Esophagus muscularis mucosa (tissue), 4 donors: ENCODE measurements at regions not wholly inside any gene's neighbourhood (a gene's known extent, or its start where the extent isn't known, plus 50 kb on each side); places are given as distances from the start of the nearest gene placed in this dataset.

Experiments used
- DNase-seq: peaks from one replicate; pipeline ENCODE4 v3.0.0-alpha.2; 2017; ENCODE audit errors: extremely low spot score
- H3K27ac ChIP-seq, 4 donors: fragments of 200-600 bp; sonication (generic); replicated peaks in 1 of 4; 1 replicate in 3 of 4; 2 replicates in 1 of 4; pipeline ENCODE4 v1.5.1; 2016 to 2019; ENCODE audit warnings: mild to moderate bottlenecking in 1 of 4
- H3K27me3 ChIP-seq, 4 donors: fragments of 200-600 bp; sonication (generic); one replicate each; pipeline versions ENCODE4 v1.5.1 to v1.6.0; 2016 to 2019
- H3K36me3 ChIP-seq, 4 donors: fragments of 200-600 bp; sonication (generic); one replicate each; pipeline ENCODE4 v1.5.1; 2016 to 2019
- H3K4me1 ChIP-seq, 4 donors: fragments of 200-600 bp; sonication (generic); one replicate each; pipeline ENCODE4 v1.5.1; 2016 to 2019
- H3K4me3 ChIP-seq, 4 donors: fragments of 200-600 bp; sonication (generic); 1 replicate in 2 of 4; 2 replicates in 2 of 4; pipeline ENCODE4 v1.5.1; 2016 to 2019; ENCODE audit warnings: mild to moderate bottlenecking in 4 of 4, moderate library complexity in 1 of 4
- H3K9me3 ChIP-seq, 4 donors: fragments of 200-600 bp; sonication (generic); 1 replicate in 3 of 4; 2 replicates in 1 of 4; pipeline ENCODE4 v1.5.1; 2016 to 2019
- EP300 ChIP-seq: sonication (generic); formaldehyde crosslinking; IDR thresholded peaks from one replicate; pipeline ENCODE4 v1.6.1; 2017; ENCODE audit warnings: antibody characterized with exemption
- POLR2A ChIP-seq: fragments of 450-650 bp; IDR thresholded peaks from one replicate; pipeline ENCODE4 v1.6.1; 2017; ENCODE audit warnings: antibody characterized with exemption, moderate library complexity, mild to moderate bottlenecking, low read depth
- POLR2AphosphoS5 ChIP-seq, 2 donors: sonication (generic); formaldehyde crosslinking; IDR thresholded peaks; one replicate each; pipeline ENCODE4 v1.6.1; 2017; ENCODE audit warnings: antibody characterized with exemption in 2 of 2
- WGBS: methylation state at CpG from one replicate; pipeline ENCODE4 v1.1.5; 2018; 5-methylcytosine and 5-hydroxymethylcytosine counted together
- intact Hi-C: fragments of 100-400 bp; cut with DNase I; formaldehyde crosslinking; loops from one replicate; pipeline ENCODE4 v1.15.1; 2023
- TF ChIP-seq, protein P1 (sequence below), 3 experiments: fragments of 200-600 bp in 2 of 3; fragments of 450-650 bp in 1 of 3; sonication (generic) in 2 of 3; IDR thresholded peaks; one replicate each; pipeline ENCODE4 v1.5.1; 2017 to 2019; ENCODE audit warnings: antibody characterized with exemption in 3 of 3, mild to moderate bottlenecking in 2 of 3, moderate library complexity in 1 of 3

DNA sequence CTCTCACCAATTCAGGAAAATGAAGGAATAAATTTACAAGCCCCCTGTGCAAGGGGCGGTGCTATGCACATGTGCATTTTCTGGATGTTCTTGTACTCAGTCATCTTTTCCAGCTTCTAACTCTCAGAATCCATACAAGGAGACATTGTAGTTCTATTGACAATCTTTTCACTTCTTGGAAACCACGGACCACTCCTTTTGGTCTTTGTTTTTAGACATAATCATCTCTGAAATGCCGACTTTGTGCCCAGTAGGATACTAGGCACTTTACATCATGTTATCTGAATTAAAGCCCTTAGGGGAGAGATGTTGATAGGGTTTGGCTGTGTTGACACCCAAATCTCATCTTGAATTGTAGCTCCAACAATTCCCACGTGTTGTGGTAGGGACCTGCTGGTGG is 322.6 kb upstream of the WWC1 start:
- peaks cover 0 to 9% (median 4%) of the 10 kb centered on the region in 4 donors for H3K4me1 ChIP-seq
- intact Hi-C loops: no loop called here
- no peaks in the 10 kb centered on the region for H3K9me3 ChIP-seq
- no peaks in the 10 kb centered on the region for H3K36me3 ChIP-seq
- 78% methylated on average over 4 of the region's 4 CpGs for WGBS
- H3K4me3 ChIP-seq: no peak overlapping the region
- H3K27ac ChIP-seq: no peak overlapping the region
- TF ChIP-seq EP300 (no peak), POLR2A (no peak), POLR2AphosphoS5 (IDR thresholded peaks at IDR 0.05) (no peak)
- TF ChIP-seq, protein P1, sequence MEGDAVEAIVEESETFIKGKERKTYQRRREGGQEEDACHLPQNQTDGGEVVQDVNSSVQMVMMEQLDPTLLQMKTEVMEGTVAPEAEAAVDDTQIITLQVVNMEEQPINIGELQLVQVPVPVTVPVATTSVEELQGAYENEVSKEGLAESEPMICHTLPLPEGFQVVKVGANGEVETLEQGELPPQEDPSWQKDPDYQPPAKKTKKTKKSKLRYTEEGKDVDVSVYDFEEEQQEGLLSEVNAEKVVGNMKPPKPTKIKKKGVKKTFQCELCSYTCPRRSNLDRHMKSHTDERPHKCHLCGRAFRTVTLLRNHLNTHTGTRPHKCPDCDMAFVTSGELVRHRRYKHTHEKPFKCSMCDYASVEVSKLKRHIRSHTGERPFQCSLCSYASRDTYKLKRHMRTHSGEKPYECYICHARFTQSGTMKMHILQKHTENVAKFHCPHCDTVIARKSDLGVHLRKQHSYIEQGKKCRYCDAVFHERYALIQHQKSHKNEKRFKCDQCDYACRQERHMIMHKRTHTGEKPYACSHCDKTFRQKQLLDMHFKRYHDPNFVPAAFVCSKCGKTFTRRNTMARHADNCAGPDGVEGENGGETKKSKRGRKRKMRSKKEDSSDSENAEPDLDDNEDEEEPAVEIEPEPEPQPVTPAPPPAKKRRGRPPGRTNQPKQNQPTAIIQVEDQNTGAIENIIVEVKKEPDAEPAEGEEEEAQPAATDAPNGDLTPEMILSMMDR (IDR thresholded peaks at IDR 0.05): no peak
- no peak for DNase-seq
- H3K27me3 ChIP-seq: no peaks in the 10 kb centered on the region

DNA sequence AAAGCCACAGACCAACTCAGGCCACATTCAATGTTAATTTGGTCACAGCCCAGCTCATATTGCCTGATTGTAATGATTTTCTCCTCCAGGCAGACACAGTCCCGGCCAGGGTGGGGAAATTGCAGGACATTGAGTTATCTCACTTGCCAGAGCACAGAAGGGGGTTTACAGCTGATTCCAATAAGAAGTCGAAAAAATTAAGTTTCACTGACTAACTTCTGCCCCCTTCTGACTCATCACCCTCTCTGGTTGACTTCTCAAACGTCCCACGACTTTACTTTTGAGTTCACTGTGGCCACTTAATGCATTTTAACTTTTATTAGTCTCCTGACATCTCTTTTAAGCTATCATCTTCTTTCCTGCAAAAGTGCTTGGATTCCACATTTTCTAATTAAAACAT is 321.4 kb upstream of the WWC1 start:
- no peaks in the 10 kb centered on the region for H3K27me3 ChIP-seq
- no peak overlapping the region for H3K27ac ChIP-seq
- H3K4me1 ChIP-seq: peaks cover 0 to 9% (median 2%) of the 10 kb centered on the region in 4 donors
- no peaks in the 10 kb centered on the region for H3K9me3 ChIP-seq
- intact Hi-C loops: no loop called here
- H3K4me3 ChIP-seq: no peak overlapping the region
- no peaks in the 10 kb centered on the region for H3K36me3 ChIP-seq
- TF ChIP-seq POLR2A (no peak), EP300 (no peak)
- WGBS: 68% methylated on average over 4 of the region's 4 CpGs
- DNase-seq: no peak

DNA sequence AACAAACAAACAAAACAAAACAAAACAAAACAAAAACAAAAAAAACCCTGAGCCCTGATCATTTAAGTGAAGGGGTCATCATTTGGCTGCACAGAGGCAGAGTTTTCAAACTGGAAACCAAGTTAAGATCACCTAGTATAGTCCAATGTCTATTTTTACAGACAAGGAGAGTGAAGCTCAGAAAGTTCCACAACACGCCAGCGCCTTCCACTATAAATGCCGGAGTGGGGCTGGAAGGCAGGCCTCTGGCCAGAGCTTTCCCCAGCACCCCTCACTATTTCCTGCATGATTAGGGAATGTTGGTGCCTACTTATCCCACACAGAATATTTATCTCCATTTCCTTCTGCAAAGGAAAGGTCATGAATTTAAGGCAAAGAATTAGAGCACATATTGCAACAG is 319.7 kb upstream of the WWC1 start:
- Histone ChIP-seq H3K9me3 (no peaks in the 10 kb centered on the region), H3K36me3 (no peaks in the 10 kb centered on the region), H3K27me3 (no peaks in the 10 kb centered on the region), H3K27ac (no peak overlapping the region), H3K4me3 (no peak overlapping the region), H3K4me1 (peaks cover 0 to 9% (median 2%) of the 10 kb centered on the region in 4 donors)
- DNase-seq: no peak
- TF ChIP-seq POLR2A (no peak), POLR2AphosphoS5 (IDR thresholded peaks at IDR 0.05) (no peak), EP300 (no peak)
- TF ChIP-seq, protein P1 (IDR thresholded peaks at IDR 0.05): no peak
- intact Hi-C loops: no loop called here
- 89% methylated on average over 3 of the region's 3 CpGs for WGBS

DNA sequence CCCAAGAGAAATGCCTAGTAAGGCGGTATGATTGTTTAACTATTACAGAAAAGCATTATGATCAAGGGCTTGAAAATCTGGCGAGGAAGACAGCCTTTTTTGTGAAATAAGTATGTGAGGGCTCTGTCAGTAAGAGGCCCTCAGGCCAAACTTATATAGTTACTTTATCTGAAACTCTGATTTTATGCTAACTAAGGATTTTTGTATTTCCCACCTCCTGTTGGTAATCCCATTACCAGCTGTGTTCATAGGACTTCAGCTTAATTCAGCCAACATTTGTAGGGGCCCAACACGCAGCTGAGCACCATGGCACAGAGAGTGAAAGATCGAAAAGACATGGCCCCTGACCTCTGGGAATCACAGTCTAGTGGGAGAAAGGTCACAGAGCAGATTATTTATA is 318.3 kb upstream of the WWC1 start:
- no peak for DNase-seq
- Histone ChIP-seq H3K27me3 (no peaks in the 10 kb centered on the region), H3K27ac (no peak overlapping the region), H3K36me3 (no peaks in the 10 kb centered on the region), H3K4me1 (no peaks in the 10 kb centered on the region), H3K4me3 (no peak overlapping the region), H3K9me3 (no peaks in the 10 kb centered on the region)
- 91% methylated on average over 4 of the region's 4 CpGs for WGBS
- intact Hi-C loops: no loop called here
- TF ChIP-seq POLR2AphosphoS5 (IDR thresholded peaks at IDR 0.05) (no peak), POLR2A (no peak), EP300 (no peak)
- TF ChIP-seq, protein P1 (IDR thresholded peaks at IDR 0.05): no peak

DNA sequence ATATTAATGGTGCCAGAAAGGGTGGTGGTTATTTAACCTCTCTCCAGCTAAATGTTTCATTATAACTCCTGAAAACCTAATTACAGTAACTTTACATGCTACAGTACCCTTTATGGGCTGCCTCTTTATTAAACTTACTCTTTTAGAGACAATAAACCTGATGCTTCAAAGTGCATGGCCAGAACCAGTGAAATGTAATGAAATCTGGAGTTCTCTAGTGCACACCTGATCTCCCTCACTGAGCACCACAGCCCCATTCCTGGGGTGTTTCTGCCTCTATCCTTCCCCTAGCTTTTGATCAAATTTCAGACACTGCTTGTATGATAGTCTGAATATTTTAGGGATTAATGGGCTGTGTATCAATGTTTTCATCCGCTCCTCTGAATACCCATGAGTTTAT is 306.5 kb upstream of the WWC1 start:
- WGBS: 95% methylated on average over 1 of the region's 1 CpG
- intact Hi-C loops: no loop called here
- Histone ChIP-seq H3K36me3 (no peaks in the 10 kb centered on the region), H3K4me3 (no peak overlapping the region), H3K9me3 (no peaks in the 10 kb centered on the region), H3K27me3 (no peaks in the 10 kb centered on the region), H3K27ac (no peak overlapping the region), H3K4me1 (peaks cover 0 to 3% (median 0%) of the 10 kb centered on the region in 4 donors)
- DNase-seq: no peak
- no peak for TF ChIP-seq POLR2AphosphoS5 (IDR thresholded peaks at IDR 0.05)
- TF ChIP-seq, protein P1 (IDR thresholded peaks at IDR 0.05): no peak
- TF ChIP-seq POLR2A: no peak
- no peak for TF ChIP-seq EP300
